ENCODE measurements at regions not wholly inside any gene's neighbourhood (a gene's known extent, or its start where the extent isn't known, plus 50 kb on each side); places are given as distances from the start of the nearest gene placed in this dataset.
"Not testable (repeated sequence)": the region's sequence is repeated elsewhere in the genome, so short reads cannot be mapped to it uniquely, and the experiment has no call there.

- DNase-seq, result no peak
Observed at GRCh38 chr13:50452756-50453155, 390.7 kb downstream of the DLEU7 start.

- DNase-seq, result no peak
Observed at GRCh38 chr13:50453188-50453587, 390.3 kb downstream of the DLEU7 start.

- no peak for DNase-seq
Observed at GRCh38 chr13:50456111-50456510, 387.4 kb downstream of the DLEU7 start.

- DNase-seq, result no peak
Observed at GRCh38 chr13:50457415-50458393, 385.8 kb downstream of the DLEU7 start.

- DNase-seq, result no peak
Observed at GRCh38 chr13:50459046-50459445, 384.4 kb downstream of the DLEU7 start.

- DNase-seq, result no peak
Observed at GRCh38 chr13:50459658-50460057, 383.8 kb downstream of the DLEU7 start.

- no peak for DNase-seq
Observed at GRCh38 chr13:50460358-50460757, 383.1 kb downstream of the DLEU7 start.

GRCh38 chr13:50461189-50461588, 382.3 kb downstream of the DLEU7 start:
- DNase-seq, result no peak

- peak; percentile 77 for DNase-seq
Observed at GRCh38 chr13:50463719-50464118, 379.8 kb downstream of the DLEU7 start.

- peak; percentile 66 for DNase-seq
Observed at GRCh38 chr13:50464349-50465251, 378.9 kb downstream of the DLEU7 start.

- no peak for DNase-seq
Observed at GRCh38 chr13:50466456-50466855, 377.0 kb downstream of the DLEU7 start.

- no peak for DNase-seq
Observed at GRCh38 chr13:50467156-50468110, 376.1 kb downstream of the DLEU7 start.

- DNase-seq, result no peak
Observed at GRCh38 chr13:50468849-50469669, 374.4 kb downstream of the DLEU7 start.

GRCh38 chr13:50473050-50473449, 370.4 kb downstream of the DLEU7 start:
- DNase-seq, result not testable (repeated sequence)

GRCh38 chr13:50474088-50474662, 369.3 kb downstream of the DLEU7 start:
- DNase-seq, result no peak

GRCh38 chr13:50476577-50477285, 366.8 kb downstream of the DLEU7 start:
- DNase-seq, result no peak

- no peak for DNase-seq
Observed at GRCh38 chr13:50481936-50482335, 361.6 kb downstream of the DLEU7 start.

GRCh38 chr13:50483416-50483815, 360.1 kb downstream of the DLEU7 start:
- DNase-seq, result no peak

- DNase-seq, result no peak
Observed at GRCh38 chr13:50484472-50485113, 358.9 kb downstream of the DLEU7 start.
